ENCODE measurements at regions not wholly inside any gene's neighbourhood (a gene's known extent, or its start where the extent isn't known, plus 50 kb on each side); places are given as distances from the start of the nearest gene placed in this dataset.

- H3K27ac ChIP-seq (ENCODE audit: insufficient read depth, low read length, poor library complexity, severe bottlenecking): no peak overlapping the region
- H3K9me3 ChIP-seq (ENCODE audit: control insufficient read depth in 2 of 2, low read length in 2 of 2): no peaks in the 10 kb centered on the region
- Mint-ChIP-seq H3K36me3 (no peaks in the 10 kb centered on the region), H3K4me3 (no peak overlapping the region), H3K4me1 (no peaks in the 10 kb centered on the region), H3K27me3 (no peaks in the 10 kb centered on the region), H3K27ac (no peak overlapping the region), H3K9me3 (peaks cover 0 to 4% (median 0%) of the 10 kb centered on the region in 7 donors)
- H3K4me1 ChIP-seq (ENCODE audit: control insufficient read depth, insufficient read depth, low read length, poor library complexity, severe bottlenecking): no peaks in the 10 kb centered on the region
- H3K27me3 ChIP-seq (ENCODE audit: control insufficient read depth, insufficient read depth, low read length): no peaks in the 10 kb centered on the region
- ATAC-seq (ENCODE audit: low read depth in 2 of 2) (no peak), DNase-seq (no peak)
- no peak overlapping the region for H3K4me3 ChIP-seq (ENCODE audit: low read depth, low read length)
- no peaks in the 10 kb centered on the region for H3K36me3 ChIP-seq (ENCODE audit: control insufficient read depth, insufficient read depth, low read length)
Measured at GRCh38 chr12:125677829-125678228, 612.6 kb downstream of the AACS start.

- no peaks in the 10 kb centered on the region for H3K27me3 Mint-ChIP-seq
- H3K4me1 ChIP-seq (ENCODE audit: control insufficient read depth, insufficient read depth, low read length, poor library complexity, severe bottlenecking): no peaks in the 10 kb centered on the region
- no peaks in the 10 kb centered on the region for H3K4me1 Mint-ChIP-seq
- no peaks in the 10 kb centered on the region for H3K27me3 ChIP-seq (ENCODE audit: control insufficient read depth, insufficient read depth, low read length)
- H3K36me3 ChIP-seq (ENCODE audit: control insufficient read depth, insufficient read depth, low read length): no peaks in the 10 kb centered on the region
- no peaks in the 10 kb centered on the region for H3K36me3 Mint-ChIP-seq
- no peak for DNase-seq
- no peak overlapping the region for H3K27ac Mint-ChIP-seq
- H3K9me3 ChIP-seq (ENCODE audit: control insufficient read depth in 2 of 2, low read length in 2 of 2): no peaks in the 10 kb centered on the region
- ATAC-seq (ENCODE audit: low read depth in 2 of 2): no peak
- H3K9me3 Mint-ChIP-seq: peaks cover 0 to 4% (median 0%) of the 10 kb centered on the region in 7 donors
- no peak overlapping the region for H3K4me3 ChIP-seq (ENCODE audit: low read depth, low read length)
- H3K27ac ChIP-seq (ENCODE audit: insufficient read depth, low read length, poor library complexity, severe bottlenecking): no peak overlapping the region
- H3K4me3 Mint-ChIP-seq: no peak overlapping the region
Measured at GRCh38 chr12:125678589-125678993, 613.4 kb downstream of the AACS start.

- Histone ChIP-seq H3K36me3 (ENCODE audit: control insufficient read depth, insufficient read depth, low read length) (no peaks in the 10 kb centered on the region), H3K27ac (ENCODE audit: insufficient read depth, low read length, poor library complexity, severe bottlenecking) (no peak overlapping the region), H3K27me3 (ENCODE audit: control insufficient read depth, insufficient read depth, low read length) (no peaks in the 10 kb centered on the region), H3K4me1 (ENCODE audit: control insufficient read depth, insufficient read depth, low read length, poor library complexity, severe bottlenecking) (no peaks in the 10 kb centered on the region), H3K4me3 (ENCODE audit: low read depth, low read length) (no peak overlapping the region), H3K9me3 (ENCODE audit: control insufficient read depth in 2 of 2, low read length in 2 of 2) (no peaks in the 10 kb centered on the region)
- Mint-ChIP-seq H3K27me3 (peaks cover 5% of the 10 kb centered on the region), H3K27ac (no peak overlapping the region), H3K4me3 (no peak overlapping the region), H3K9me3 (peaks cover 0 to 9% (median 0%) of the 10 kb centered on the region in 7 donors), H3K36me3 (no peaks in the 10 kb centered on the region), H3K4me1 (no peaks in the 10 kb centered on the region)
- DNase-seq: peak in 1 of 3 donors; percentile 5
- no peak for ATAC-seq (ENCODE audit: low read depth in 2 of 2)
Measured at GRCh38 chr12:125683748-125684381, 618.6 kb downstream of the AACS start.

GRCh38 chr12:125684968-125685790, 619.9 kb downstream of the AACS start:
- DNase-seq (no peak), ATAC-seq (ENCODE audit: low read depth in 2 of 2) (no peak)
- Histone ChIP-seq H3K4me3 (ENCODE audit: low read depth, low read length) (no peak overlapping the region), H3K27me3 (ENCODE audit: control insufficient read depth, insufficient read depth, low read length) (no peaks in the 10 kb centered on the region), H3K9me3 (ENCODE audit: control insufficient read depth in 2 of 2, low read length in 2 of 2) (no peaks in the 10 kb centered on the region), H3K36me3 (ENCODE audit: control insufficient read depth, insufficient read depth, low read length) (no peaks in the 10 kb centered on the region), H3K27ac (ENCODE audit: insufficient read depth, low read length, poor library complexity, severe bottlenecking) (no peak overlapping the region), H3K4me1 (ENCODE audit: control insufficient read depth, insufficient read depth, low read length, poor library complexity, severe bottlenecking) (no peaks in the 10 kb centered on the region)
- peaks cover 0 to 9% (median 0%) of the 10 kb centered on the region in 7 donors for H3K9me3 Mint-ChIP-seq
- no peaks in the 10 kb centered on the region for H3K4me1 Mint-ChIP-seq
- peaks cover 5% of the 10 kb centered on the region for H3K27me3 Mint-ChIP-seq
- H3K4me3 Mint-ChIP-seq: no peak overlapping the region
- H3K36me3 Mint-ChIP-seq: no peaks in the 10 kb centered on the region
- H3K27ac Mint-ChIP-seq: no peak overlapping the region

GRCh38 chr12:125685915-125686314, 620.7 kb downstream of the AACS start:
- Mint-ChIP-seq H3K9me3 (peaks cover 0 to 7% (median 0%) of the 10 kb centered on the region in 7 donors), H3K27ac (no peak overlapping the region), H3K4me1 (no peaks in the 10 kb centered on the region), H3K4me3 (no peak overlapping the region), H3K36me3 (no peaks in the 10 kb centered on the region), H3K27me3 (peaks cover 5% of the 10 kb centered on the region)
- H3K27ac ChIP-seq (ENCODE audit: insufficient read depth, low read length, poor library complexity, severe bottlenecking): no peak overlapping the region
- DNase-seq: no peak
- H3K36me3 ChIP-seq (ENCODE audit: control insufficient read depth, insufficient read depth, low read length): no peaks in the 10 kb centered on the region
- H3K4me3 ChIP-seq (ENCODE audit: low read depth, low read length): no peak overlapping the region
- no peaks in the 10 kb centered on the region for H3K27me3 ChIP-seq (ENCODE audit: control insufficient read depth, insufficient read depth, low read length)
- ATAC-seq (ENCODE audit: low read depth in 2 of 2): no peak
- no peaks in the 10 kb centered on the region for H3K4me1 ChIP-seq (ENCODE audit: control insufficient read depth, insufficient read depth, low read length, poor library complexity, severe bottlenecking)
- no peaks in the 10 kb centered on the region for H3K9me3 ChIP-seq (ENCODE audit: control insufficient read depth in 2 of 2, low read length in 2 of 2)

GRCh38 chr12:125687403-125687802, 622.2 kb downstream of the AACS start:
- no peak for DNase-seq
- no peak overlapping the region for H3K27ac Mint-ChIP-seq
- H3K4me1 Mint-ChIP-seq: no peaks in the 10 kb centered on the region
- peaks cover 0 to 10% (median 0%) of the 10 kb centered on the region in 7 donors for H3K9me3 Mint-ChIP-seq
- no peak overlapping the region for H3K27ac ChIP-seq (ENCODE audit: insufficient read depth, low read length, poor library complexity, severe bottlenecking)
- ATAC-seq (ENCODE audit: low read depth in 2 of 2): no peak
- no peaks in the 10 kb centered on the region for H3K4me1 ChIP-seq (ENCODE audit: control insufficient read depth, insufficient read depth, low read length, poor library complexity, severe bottlenecking)
- H3K27me3 Mint-ChIP-seq: peaks cover 5% of the 10 kb centered on the region
- no peaks in the 10 kb centered on the region for H3K9me3 ChIP-seq (ENCODE audit: control insufficient read depth in 2 of 2, low read length in 2 of 2)
- no peaks in the 10 kb centered on the region for H3K27me3 ChIP-seq (ENCODE audit: control insufficient read depth, insufficient read depth, low read length)
- H3K36me3 ChIP-seq (ENCODE audit: control insufficient read depth, insufficient read depth, low read length): no peaks in the 10 kb centered on the region
- no peaks in the 10 kb centered on the region for H3K36me3 Mint-ChIP-seq
- H3K4me3 Mint-ChIP-seq: no peak overlapping the region
- no peak overlapping the region for H3K4me3 ChIP-seq (ENCODE audit: low read depth, low read length)

GRCh38 chr12:125687820-125688219, 622.6 kb downstream of the AACS start:
- Histone ChIP-seq H3K9me3 (ENCODE audit: control insufficient read depth in 2 of 2, low read length in 2 of 2) (no peaks in the 10 kb centered on the region), H3K27ac (ENCODE audit: insufficient read depth, low read length, poor library complexity, severe bottlenecking) (no peak overlapping the region), H3K4me1 (ENCODE audit: control insufficient read depth, insufficient read depth, low read length, poor library complexity, severe bottlenecking) (no peaks in the 10 kb centered on the region), H3K36me3 (ENCODE audit: control insufficient read depth, insufficient read depth, low read length) (no peaks in the 10 kb centered on the region), H3K4me3 (ENCODE audit: low read depth, low read length) (no peak overlapping the region), H3K27me3 (ENCODE audit: control insufficient read depth, insufficient read depth, low read length) (no peaks in the 10 kb centered on the region)
- Mint-ChIP-seq H3K27me3 (peaks cover 5% of the 10 kb centered on the region), H3K36me3 (no peaks in the 10 kb centered on the region), H3K4me3 (no peak overlapping the region), H3K27ac (no peak overlapping the region), H3K4me1 (no peaks in the 10 kb centered on the region), H3K9me3 (peaks cover 0 to 10% (median 0%) of the 10 kb centered on the region in 7 donors)
- ATAC-seq (ENCODE audit: low read depth in 2 of 2) (no peak), DNase-seq (no peak)

GRCh38 chr12:125688223-125688622, 623.0 kb downstream of the AACS start:
- peaks cover 5% of the 10 kb centered on the region for H3K27me3 Mint-ChIP-seq
- DNase-seq (no peak), ATAC-seq (ENCODE audit: low read depth in 2 of 2) (no peak)
- peaks cover 0 to 10% (median 0%) of the 10 kb centered on the region in 7 donors for H3K9me3 Mint-ChIP-seq
- Histone ChIP-seq H3K4me3 (ENCODE audit: low read depth, low read length) (no peak overlapping the region), H3K9me3 (ENCODE audit: control insufficient read depth in 2 of 2, low read length in 2 of 2) (no peaks in the 10 kb centered on the region), H3K27me3 (ENCODE audit: control insufficient read depth, insufficient read depth, low read length) (no peaks in the 10 kb centered on the region), H3K36me3 (ENCODE audit: control insufficient read depth, insufficient read depth, low read length) (no peaks in the 10 kb centered on the region), H3K4me1 (ENCODE audit: control insufficient read depth, insufficient read depth, low read length, poor library complexity, severe bottlenecking) (no peaks in the 10 kb centered on the region), H3K27ac (ENCODE audit: insufficient read depth, low read length, poor library complexity, severe bottlenecking) (no peak overlapping the region)
- no peaks in the 10 kb centered on the region for H3K4me1 Mint-ChIP-seq
- H3K4me3 Mint-ChIP-seq: no peak overlapping the region
- H3K27ac Mint-ChIP-seq: no peak overlapping the region
- H3K36me3 Mint-ChIP-seq: no peaks in the 10 kb centered on the region
